Esophagus muscularis mucosa (tissue), 4 donors: ENCODE measurements at regions not wholly inside any gene's neighbourhood (a gene's known extent, or its start where the extent isn't known, plus 50 kb on each side); places are given as distances from the start of the nearest gene placed in this dataset.

Experiments
- CTCF ChIP-seq, 3 experiments: fragments of 200-600 bp in 2 of 3; fragments of 450-650 bp in 1 of 3; sonication (generic) in 2 of 3; IDR thresholded peaks; one replicate each; pipeline ENCODE4 v1.5.1; 2017 to 2019; ENCODE audit warnings: antibody characterized with exemption in 3 of 3, mild to moderate bottlenecking in 2 of 3, moderate library complexity in 1 of 3
- EP300 ChIP-seq: sonication (generic); formaldehyde crosslinking; IDR thresholded peaks from one replicate; pipeline ENCODE4 v1.6.1; 2017; ENCODE audit warnings: antibody characterized with exemption
- POLR2A ChIP-seq: fragments of 450-650 bp; IDR thresholded peaks from one replicate; pipeline ENCODE4 v1.6.1; 2017; ENCODE audit warnings: antibody characterized with exemption, moderate library complexity, mild to moderate bottlenecking, low read depth

GRCh38 chr7:125934539-125934938 is 1004.9 kb upstream of the POT1 start:
- TF ChIP-seq CTCF (IDR thresholded peaks at IDR 0.05) (no peak), POLR2A (no peak), EP300 (no peak)
